Fibroblast of skin of scalp (primary cell): ENCODE measurements at regions not wholly inside any gene's neighbourhood (a gene's known extent, or its start where the extent isn't known, plus 50 kb on each side); places are given as distances from the start of the nearest gene placed in this dataset.

Source experiments
- DNase-seq: peaks from one replicate; pipeline ENCODE4 v3.0.0-alpha.2; 2013

DNA sequence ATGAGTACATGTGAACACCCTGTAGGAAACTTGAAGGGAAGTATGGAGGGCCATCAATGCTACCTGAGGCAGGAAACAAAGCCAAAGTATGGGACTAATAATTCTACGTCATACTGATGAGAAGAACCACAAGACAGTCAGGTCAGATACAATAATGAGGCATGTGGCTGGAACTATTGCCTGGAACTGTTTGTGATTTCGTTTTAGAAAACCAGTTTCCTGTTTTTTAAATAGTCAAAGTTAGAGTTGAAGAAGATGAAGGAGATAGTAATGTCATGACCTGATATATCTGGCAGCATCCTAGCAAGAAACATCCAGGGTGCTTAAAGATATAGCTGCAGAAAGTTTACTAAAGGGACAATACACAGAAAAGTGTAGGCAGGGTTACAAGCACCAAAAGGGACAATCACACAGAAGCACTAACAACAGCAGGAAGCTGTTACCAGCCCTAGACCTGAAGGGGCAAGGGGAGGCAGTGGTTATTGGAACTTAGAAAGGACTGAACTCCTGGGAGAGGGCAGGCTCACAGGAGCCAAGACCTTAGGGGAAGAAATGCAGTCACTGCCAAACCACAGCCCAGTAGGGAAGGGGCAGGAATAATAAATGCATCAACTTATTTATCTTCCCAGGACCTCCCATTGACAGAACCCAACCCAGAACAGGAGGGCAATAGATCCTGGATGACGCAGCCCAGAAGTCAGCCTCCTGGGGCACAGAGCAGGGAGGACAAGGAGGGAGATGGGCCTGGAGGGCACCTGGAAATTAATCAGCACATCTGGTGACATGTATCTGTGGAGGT lies 302.1 kb upstream of the STT3B start:
- DNase-seq = no peak

- no peak for DNase-seq
Measured at GRCh38 chr3:31232055-31233025, 300.4 kb upstream of the STT3B start.

- DNase-seq = no peak
Measured at GRCh38 chr3:31234145-31234544, 298.6 kb upstream of the STT3B start.

DNA sequence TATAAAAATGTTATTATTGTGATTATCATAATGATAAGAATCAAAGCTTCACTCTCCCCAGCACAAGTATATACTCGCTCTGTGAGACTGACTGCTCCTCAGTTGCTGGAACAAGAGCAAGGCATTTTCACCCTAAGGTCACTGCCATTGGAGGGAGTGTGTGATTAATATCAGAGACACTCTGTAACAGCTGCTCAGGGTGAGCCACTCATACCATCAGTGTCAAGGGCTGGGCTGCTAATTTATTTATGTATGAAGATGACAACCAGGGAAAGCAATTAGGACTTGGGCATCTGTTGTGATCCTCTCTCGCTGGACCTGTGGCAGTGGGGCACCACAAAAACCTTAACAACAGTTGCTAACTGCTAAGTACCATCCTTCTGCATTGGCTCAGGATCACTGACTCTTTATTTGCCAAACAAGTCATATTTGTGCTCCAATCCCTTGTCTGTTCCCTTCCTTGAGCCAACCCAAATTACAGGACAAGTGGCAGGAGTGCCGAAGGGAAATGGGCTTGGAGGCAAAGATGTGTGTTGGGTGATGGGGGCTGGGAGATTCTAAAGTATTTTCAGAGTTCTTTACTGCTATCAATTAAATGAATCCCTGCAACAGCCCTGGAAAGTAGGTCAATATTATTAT lies 297.5 kb upstream of the STT3B start:
- no peak for DNase-seq

- no peak for DNase-seq
Measured at GRCh38 chr3:31237887-31238286, 294.8 kb upstream of the STT3B start.

DNA sequence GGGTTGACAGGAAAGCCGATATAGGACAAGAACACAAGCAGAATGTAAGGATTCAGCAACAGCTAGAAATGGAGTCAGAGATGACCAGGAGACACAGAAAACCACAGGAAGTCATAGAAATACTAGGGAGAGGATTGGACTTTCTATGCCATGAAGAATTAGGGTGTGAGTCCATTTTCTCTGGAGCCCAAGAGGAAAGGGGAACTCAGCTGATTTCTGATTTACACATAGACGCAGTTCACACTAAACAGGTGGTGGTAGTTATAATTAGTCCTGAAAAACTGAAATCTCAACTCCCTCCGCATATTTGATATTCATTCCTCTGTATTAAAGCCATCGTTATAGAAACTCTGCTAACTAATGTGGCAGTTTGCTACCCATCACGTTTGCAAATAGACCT lies 292.7 kb upstream of the STT3B start:
- DNase-seq = no peak

- DNase-seq = no peak
Measured at GRCh38 chr3:31240466-31240865, 292.3 kb upstream of the STT3B start.

DNA sequence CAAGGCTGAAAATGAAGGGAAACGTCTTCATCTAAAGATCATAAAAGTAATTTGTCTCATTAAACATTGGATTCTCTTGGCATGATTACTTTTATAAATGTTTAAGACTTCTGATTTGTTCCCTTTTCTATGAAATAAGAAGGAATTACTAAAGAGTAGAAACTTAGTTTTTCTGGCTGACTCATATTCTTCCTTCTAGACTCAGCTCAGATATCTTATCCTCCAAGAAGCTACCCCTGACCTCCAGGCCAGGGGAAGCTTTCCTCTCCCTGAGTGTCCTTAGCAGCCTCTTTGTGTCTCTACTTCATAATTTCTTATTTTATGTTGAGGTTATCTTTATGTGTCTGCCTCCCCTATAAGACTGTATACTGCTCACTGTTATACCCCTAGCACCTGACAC lies 291.9 kb upstream of the STT3B start:
- no peak for DNase-seq

DNA sequence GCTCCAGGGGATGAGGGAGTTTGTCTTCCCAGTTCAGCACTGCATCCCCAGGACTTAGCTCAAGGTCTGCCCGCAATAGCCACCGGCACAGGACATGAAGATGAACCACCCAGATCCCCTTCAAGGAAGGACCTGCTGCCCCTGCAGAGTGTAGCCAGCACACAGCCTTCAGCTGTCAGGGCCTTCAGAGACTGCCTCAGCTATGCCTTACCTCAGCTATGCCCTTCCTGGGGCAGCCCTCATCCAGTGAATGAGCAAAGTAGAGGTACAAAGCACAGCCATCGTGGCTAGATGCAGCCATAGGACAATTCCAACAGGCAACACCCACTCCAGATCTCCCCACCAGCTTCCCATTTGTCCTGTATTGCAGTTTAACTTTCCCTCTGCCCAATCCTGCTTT lies 291.2 kb upstream of the STT3B start:
- no peak for DNase-seq

DNA sequence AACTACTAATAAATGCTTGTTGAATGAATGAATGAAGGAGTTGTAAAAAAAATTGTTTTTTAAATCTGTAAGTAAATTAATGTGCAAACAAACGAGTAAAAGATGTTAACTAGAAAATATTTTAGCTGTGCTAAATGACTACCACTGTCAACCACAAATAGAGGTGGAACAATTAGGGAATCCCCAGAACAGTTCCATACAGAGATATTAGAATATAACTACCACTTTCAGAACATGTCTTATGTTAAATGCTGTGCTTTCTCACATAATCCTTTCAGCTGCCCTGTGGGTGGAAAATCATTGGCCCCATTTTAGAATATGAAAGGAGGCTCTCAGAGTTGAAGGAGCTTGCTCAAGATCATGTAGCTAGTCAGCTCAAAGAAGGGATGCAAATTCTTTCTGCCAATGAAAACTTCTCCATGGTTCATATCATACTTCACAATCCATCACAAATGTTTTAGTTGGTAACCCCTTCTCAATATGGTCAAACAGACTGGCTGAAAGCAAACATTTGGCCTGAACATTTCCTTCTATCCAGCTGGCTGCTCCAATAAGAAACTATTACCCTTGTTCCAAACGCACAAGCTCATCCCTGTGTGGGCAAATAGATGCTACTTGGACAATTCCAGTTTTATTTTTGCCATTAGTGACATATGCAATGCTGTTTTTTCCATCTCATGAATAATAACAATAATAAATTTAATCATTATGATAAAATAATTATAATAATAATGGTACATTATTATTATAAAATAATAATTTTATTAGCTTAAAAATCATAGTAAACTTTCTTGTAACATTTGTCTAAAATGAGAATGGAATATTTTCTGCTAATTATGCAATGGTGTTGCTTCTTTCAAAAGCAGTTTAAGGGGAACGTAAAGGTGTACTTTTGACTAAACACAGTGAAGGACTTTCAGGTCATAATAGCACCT lies 290.4 kb upstream of the STT3B start:
- no peak for DNase-seq

DNA sequence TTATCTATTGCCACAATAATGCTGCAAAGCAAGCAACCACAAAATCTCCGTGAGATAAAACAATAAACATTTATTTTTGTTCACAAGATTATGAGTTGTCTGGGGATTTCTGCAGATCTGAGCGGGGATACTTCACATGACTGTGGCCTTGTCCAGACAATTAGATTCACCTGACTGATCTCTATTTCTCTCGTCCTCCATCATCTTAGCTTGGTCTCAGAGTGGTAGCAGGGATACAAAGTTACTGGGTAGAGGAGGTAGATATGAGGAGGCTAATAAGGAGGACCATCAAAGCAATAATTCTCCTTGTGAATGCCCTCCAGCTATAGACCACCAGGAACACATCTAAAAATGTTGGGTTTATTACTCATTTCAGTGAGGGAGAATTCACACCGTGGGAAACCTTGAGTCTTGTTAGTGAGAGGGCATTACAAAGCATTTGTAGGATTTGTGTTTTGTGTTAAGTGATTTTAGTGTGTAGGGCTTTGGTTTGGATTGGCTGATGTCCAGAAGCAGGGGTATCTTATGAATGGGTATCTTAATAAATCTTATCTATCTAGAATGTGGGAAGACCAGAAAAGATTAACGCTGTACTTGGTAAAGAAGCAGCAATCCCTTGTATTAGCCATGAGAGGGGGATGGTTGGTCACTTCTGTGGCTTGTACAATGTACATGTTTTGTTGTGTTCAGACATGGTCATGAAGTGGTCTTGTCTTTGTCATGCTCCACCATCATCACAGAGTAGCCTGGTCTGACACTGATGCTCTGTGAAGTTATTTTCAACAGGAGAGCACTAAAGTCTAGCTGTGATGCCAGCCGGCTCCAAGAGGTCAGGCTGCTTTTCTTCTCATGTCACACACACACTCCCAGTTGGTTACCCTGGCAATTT lies 287.6 kb upstream of the STT3B start:
- no peak for DNase-seq

GRCh38 chr3:31246293-31247062 lies 286.2 kb upstream of the STT3B start:
- DNase-seq = no peak

GRCh38 chr3:31247063-31247447 lies 285.7 kb upstream of the STT3B start:
- no peak for DNase-seq

GRCh38 chr3:31247850-31248562 lies 284.7 kb upstream of the STT3B start:
- no peak for DNase-seq

GRCh38 chr3:31248563-31248992 lies 284.1 kb upstream of the STT3B start:
- no peak for DNase-seq

- DNase-seq = no peak
Measured at GRCh38 chr3:31249545-31249944, 283.2 kb upstream of the STT3B start.

DNA sequence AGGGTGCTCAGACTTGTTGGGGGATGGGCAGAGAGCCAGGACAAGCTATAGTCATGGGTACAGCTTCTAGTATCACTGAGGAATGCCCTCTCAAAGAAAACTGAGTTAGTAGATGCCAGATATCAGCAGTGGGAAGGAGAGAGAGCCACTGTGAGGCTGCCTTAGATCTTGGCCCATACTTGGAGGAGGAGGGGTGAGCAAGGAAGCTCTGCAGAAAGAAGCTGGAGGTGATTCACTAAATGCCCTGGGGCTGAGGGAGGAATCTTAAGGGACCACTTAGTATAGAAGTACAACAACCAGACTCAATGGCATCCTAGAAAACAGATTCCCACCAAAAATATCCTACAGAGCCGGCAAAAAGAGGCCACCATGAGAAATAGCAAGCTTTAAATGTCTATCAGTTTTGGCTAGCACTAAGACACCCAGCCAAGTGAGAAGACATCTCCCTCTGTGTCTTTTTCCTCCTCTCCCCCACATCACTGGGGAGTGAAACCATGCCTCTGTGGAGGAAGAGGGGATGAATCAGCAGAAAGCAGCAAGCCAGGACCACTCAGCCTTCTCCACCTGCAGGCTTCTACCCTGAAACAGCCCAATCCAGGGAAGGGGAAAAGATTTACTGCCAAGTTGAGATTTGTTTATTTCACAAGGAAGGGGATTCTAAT lies 282.5 kb upstream of the STT3B start:
- DNase-seq = peak; percentile 17

DNA sequence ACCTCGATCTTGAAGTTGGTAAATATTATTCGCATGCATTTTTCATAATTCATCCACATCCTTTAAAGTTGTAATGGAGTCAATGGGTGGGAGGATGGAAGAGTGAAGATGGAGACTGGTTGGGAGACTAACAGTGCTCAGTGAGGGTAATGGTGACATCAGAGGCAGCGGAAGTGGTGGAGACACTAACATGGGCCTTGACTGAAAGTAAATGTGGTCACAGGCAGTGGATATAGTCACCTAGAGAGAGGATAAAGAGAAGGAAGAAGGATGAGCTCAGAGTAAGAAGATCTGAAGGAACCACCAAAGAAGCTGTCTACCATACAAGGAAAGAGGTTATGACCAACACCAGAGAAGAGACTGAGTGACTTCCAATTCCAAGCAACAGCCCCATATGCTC lies 281.6 kb upstream of the STT3B start:
- DNase-seq = no peak
